PC-3 (cell line): ENCODE measurements at regions not wholly inside any gene's neighbourhood (a gene's known extent, or its start where the extent isn't known, plus 50 kb on each side); places are given as distances from the start of the nearest gene placed in this dataset.

Experiments
- ATAC-seq: fragments of 200-7000 bp; cut with Tn5 transposase; 2 replicates; pipeline ENCODE4 v1.9.1; 2020; ENCODE audit warnings: mild to moderate bottlenecking, moderate library complexity
- BruUV-seq: library from RNA; stranded (reverse); fragments of 400-500 nt; replicated peaks from 2 replicates; lab custom pipeline; 2021; lab: Mats Ljungman, UMichigan
- CTCF ChIA-PET: fragments of 300-600 bp; sonication (Branson Sonifier 250); formaldehyde crosslinking; loops from one replicate; lab custom pipeline; 2022; ENCODE audit warnings: antibody characterized with exemption; lab: Charles Lee
- POLR2A ChIA-PET: fragments of 300-600 bp; sonication (Branson Sonifier 250); formaldehyde crosslinking; loops from one replicate; lab custom pipeline; 2022; ENCODE audit warnings: antibody characterized with exemption; ENCODE audit not compliant: unreplicated experiment; lab: Charles Lee
- DNase-seq: peaks from one replicate; pipeline ENCODE4 v3.0.0-alpha.2; 2015
- H2AFZ ChIP-seq: fragments of 300-600 bp; sonication (generic); 2 replicates; pipeline ENCODE4 v1.6.0; 2016; ENCODE audit warnings: antibody characterized with exemption, low read length
- H3F3A ChIP-seq: fragments of 300-600 bp; sonication (generic); one replicate; pipeline ENCODE4 v1.6.0; 2017; ENCODE audit warnings: antibody characterized with exemption, low read length, control low read depth, mild to moderate bottlenecking; ENCODE audit not compliant: unreplicated experiment
- H3K27ac ChIP-seq: fragments of 300-600 bp; sonication (generic); 2 replicates; pipeline ENCODE4 v1.5.1; 2016; ENCODE audit warnings: mild to moderate bottlenecking, low read length
- H3K27me3 ChIP-seq: fragments of 300-600 bp; sonication (generic); 2 replicates; pipeline ENCODE4 v1.6.1; 2016; ENCODE audit warnings: low read length, mixed read lengths
- H3K36me3 ChIP-seq: fragments of 300-600 bp; sonication (generic); 2 replicates; pipeline ENCODE4 v1.6.1; 2016; ENCODE audit warnings: low read depth, mixed run types, low read length, mixed read lengths
- H3K4me1 ChIP-seq: fragments of 300-600 bp; sonication (generic); 2 replicates; pipeline ENCODE4 v1.5.1; 2016; ENCODE audit warnings: low read length; ENCODE audit not compliant: insufficient read depth
- H3K4me2 ChIP-seq: fragments of 300-600 bp; sonication (generic); 2 replicates; pipeline ENCODE4 v1.6.0; 2016; ENCODE audit warnings: low read length
- H3K4me3 ChIP-seq: fragments of 300-600 bp; sonication (generic); 2 replicates; pipeline ENCODE4 v1.5.1; 2016; ENCODE audit warnings: mild to moderate bottlenecking, low read length, mixed read lengths
- H3K79me2 ChIP-seq: fragments of 300-600 bp; sonication (generic); 2 replicates; pipeline ENCODE4 v1.6.1; 2017; ENCODE audit warnings: low read length, mixed read lengths
- H3K9ac ChIP-seq: fragments of 300-600 bp; sonication (generic); 2 replicates; pipeline ENCODE4 v1.6.0; 2016; ENCODE audit warnings: mild to moderate bottlenecking, low read length
- H3K9me2 ChIP-seq: fragments of 300-600 bp; sonication (generic); replicated peaks from 2 replicates; pipeline ENCODE4 v1.6.1; 2016; ENCODE audit warnings: mixed run types, low read length, mixed read lengths
- H3K9me3 ChIP-seq: fragments of 300-600 bp; sonication (generic); 2 replicates; pipeline ENCODE4 v1.6.1; 2016; ENCODE audit warnings: low read length, mixed read lengths
- H4K20me1 ChIP-seq: fragments of 300-600 bp; sonication (generic); 2 replicates; pipeline ENCODE4 v1.6.1; 2016; ENCODE audit warnings: low read length, mixed read lengths
- EZH2 ChIP-seq: fragments of 300-600 bp; sonication (generic); IDR thresholded peaks from one replicate; pipeline ENCODE4 v1.6.1; 2017; ENCODE audit warnings: antibody characterized with exemption, mild to moderate bottlenecking, low read length; ENCODE audit not compliant: unreplicated experiment
- EZH2phosphoT487 ChIP-seq: fragments of 300-600 bp; sonication (generic); IDR thresholded peaks from 2 replicates; pipeline ENCODE4 v1.6.1; 2018; ENCODE audit warnings: mild to moderate bottlenecking, antibody characterized with exemption, low read length, borderline replicate concordance
- intact Hi-C: fragments of 100-400 bp; cut with micrococcal nuclease; formaldehyde crosslinking; loops from 2 replicates; pipeline ENCODE4 v1.9.0; 2023
- TF ChIP-seq, protein P1 (sequence below): fragments of 300-600 bp; sonication (generic); conservative IDR thresholded peaks from 2 replicates; pipeline ENCODE4 v1.5.1; 2017; ENCODE audit warnings: antibody characterized with exemption, low read depth, mild to moderate bottlenecking, low read length

DNA sequence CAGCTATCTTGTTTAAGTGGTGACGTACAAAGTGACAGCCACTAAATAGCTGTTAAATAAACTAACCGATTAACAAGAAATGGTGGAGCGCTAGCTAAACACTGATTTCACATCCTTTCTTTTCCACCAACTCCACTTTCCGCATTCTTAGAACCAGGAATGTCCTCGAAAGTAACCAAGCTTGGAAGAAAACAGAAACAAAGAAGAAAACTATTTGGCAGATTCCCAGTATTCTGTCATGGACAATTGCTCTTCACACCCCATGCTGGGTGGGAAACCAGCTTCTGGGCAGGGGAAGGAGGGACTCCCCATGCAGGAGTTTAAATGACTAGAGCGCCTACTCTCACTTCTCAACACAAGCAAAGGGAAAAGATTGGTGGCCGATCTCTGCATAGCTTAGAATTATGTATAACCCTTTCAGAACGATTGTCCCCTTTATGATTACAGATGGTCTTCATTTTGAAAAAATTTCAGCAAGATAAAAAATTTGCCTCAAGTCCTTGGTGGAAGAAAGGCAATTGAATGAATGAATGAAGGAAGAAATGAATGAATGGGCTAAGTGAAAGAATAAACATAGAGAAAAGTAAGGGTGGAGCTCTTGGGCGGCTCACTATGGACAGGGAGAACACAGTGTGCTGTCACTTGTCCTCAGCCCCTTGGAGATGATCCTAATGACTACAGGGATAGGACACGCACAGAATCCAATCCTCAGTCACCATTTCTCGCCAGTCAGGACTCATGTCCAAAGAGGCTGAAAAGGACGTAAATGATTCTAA is 148.7 kb upstream of the NEDD9 start:
- H3K4me1 ChIP-seq, result no peaks in the 10 kb centered on the region
- no peak overlapping the region for H3K27ac ChIP-seq
- ChIA-PET CTCF (no interaction called here), POLR2A (no interaction called here)
- intact Hi-C loops, result no loop called here
- no peak overlapping the region for H3K9ac ChIP-seq
- no peak overlapping the region for H2AFZ ChIP-seq
- H4K20me1 ChIP-seq, result no peaks in the 10 kb centered on the region
- no peaks in the 10 kb centered on the region for H3K36me3 ChIP-seq
- H3K4me3 ChIP-seq, result no peak overlapping the region
- no peaks in the 10 kb centered on the region for H3K79me2 ChIP-seq
- no TSS peak for BruUV-seq
- DNase-seq (no peak), ATAC-seq (no peak)
- H3K27me3 ChIP-seq, result no peaks in the 10 kb centered on the region
- no peak for TF ChIP-seq EZH2
- TF ChIP-seq, protein P1, sequence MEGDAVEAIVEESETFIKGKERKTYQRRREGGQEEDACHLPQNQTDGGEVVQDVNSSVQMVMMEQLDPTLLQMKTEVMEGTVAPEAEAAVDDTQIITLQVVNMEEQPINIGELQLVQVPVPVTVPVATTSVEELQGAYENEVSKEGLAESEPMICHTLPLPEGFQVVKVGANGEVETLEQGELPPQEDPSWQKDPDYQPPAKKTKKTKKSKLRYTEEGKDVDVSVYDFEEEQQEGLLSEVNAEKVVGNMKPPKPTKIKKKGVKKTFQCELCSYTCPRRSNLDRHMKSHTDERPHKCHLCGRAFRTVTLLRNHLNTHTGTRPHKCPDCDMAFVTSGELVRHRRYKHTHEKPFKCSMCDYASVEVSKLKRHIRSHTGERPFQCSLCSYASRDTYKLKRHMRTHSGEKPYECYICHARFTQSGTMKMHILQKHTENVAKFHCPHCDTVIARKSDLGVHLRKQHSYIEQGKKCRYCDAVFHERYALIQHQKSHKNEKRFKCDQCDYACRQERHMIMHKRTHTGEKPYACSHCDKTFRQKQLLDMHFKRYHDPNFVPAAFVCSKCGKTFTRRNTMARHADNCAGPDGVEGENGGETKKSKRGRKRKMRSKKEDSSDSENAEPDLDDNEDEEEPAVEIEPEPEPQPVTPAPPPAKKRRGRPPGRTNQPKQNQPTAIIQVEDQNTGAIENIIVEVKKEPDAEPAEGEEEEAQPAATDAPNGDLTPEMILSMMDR, result no peak
- no peak for TF ChIP-seq EZH2phosphoT487
- no peak overlapping the region for H3K4me2 ChIP-seq
- H3K9me2 ChIP-seq, result no peaks in the 10 kb centered on the region
- no peaks in the 10 kb centered on the region for H3K9me3 ChIP-seq
- no peaks in the 10 kb centered on the region for H3F3A ChIP-seq

DNA sequence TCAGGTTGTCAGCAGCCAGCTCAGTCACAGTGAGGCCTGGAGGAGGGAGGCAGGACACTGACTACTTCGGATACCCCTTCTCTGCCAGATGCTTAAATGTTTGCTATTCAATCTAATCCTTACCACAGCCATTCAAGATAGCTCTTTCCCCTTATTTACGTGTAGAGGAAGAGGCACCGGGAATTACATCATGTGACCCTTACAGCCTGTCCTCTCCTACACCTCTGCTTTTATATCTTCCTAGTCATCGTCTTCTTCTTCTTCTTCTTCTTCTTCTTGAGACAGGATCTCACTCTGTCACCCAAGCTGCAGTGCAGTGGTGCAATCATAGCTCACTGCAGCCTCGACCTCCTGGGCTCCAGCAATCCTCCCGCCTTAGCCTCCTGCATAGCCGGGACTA is 148.1 kb upstream of the NEDD9 start:
- intact Hi-C loops, result no loop called here
- ATAC-seq (no peak), DNase-seq (no peak)
- TF ChIP-seq, protein P1, result no peak
- TF ChIP-seq EZH2phosphoT487 (no peak), EZH2 (no peak)
- CTCF ChIA-PET, result no interaction called here
- H3K9ac ChIP-seq, result no peak overlapping the region
- H3K4me3 ChIP-seq, result no peak overlapping the region
- no peaks in the 10 kb centered on the region for H3K79me2 ChIP-seq
- POLR2A ChIA-PET, result no interaction called here
- no peaks in the 10 kb centered on the region for H3F3A ChIP-seq
- no peaks in the 10 kb centered on the region for H3K36me3 ChIP-seq
- H3K4me2 ChIP-seq, result no peak overlapping the region
- no peaks in the 10 kb centered on the region for H3K9me3 ChIP-seq
- no peak overlapping the region for H2AFZ ChIP-seq
- no peaks in the 10 kb centered on the region for H4K20me1 ChIP-seq
- no peaks in the 10 kb centered on the region for H3K9me2 ChIP-seq
- no peak overlapping the region for H3K27ac ChIP-seq
- no peaks in the 10 kb centered on the region for H3K27me3 ChIP-seq
- no peaks in the 10 kb centered on the region for H3K4me1 ChIP-seq
- no TSS peak for BruUV-seq

DNA sequence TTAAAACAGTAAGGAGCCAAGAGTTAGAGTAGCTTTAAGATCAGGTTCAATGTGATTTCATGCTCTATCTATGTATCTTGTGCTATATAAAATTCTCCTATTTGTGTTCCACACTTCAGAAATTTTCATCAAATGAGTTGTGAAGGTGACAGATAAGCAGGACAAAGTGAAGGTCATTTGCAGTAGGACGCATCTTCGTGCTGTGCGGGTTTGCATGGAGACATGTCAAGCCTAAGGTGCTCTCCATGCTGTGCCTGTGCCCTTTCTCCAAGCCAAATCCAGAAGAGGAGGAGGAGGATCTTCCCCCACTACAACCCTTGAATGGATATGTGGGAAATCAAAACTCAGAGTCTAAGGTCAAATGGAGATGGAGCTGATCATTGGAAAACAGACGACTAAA is 147.3 kb upstream of the NEDD9 start:
- Histone ChIP-seq H3F3A (no peaks in the 10 kb centered on the region), H3K79me2 (no peaks in the 10 kb centered on the region), H3K9me3 (no peaks in the 10 kb centered on the region), H3K9ac (no peak overlapping the region), H3K36me3 (no peaks in the 10 kb centered on the region), H3K9me2 (no peaks in the 10 kb centered on the region), H3K4me3 (no peak overlapping the region), H2AFZ (no peak overlapping the region), H3K4me1 (no peaks in the 10 kb centered on the region), H3K27me3 (no peaks in the 10 kb centered on the region), H4K20me1 (no peaks in the 10 kb centered on the region), H3K27ac (no peak overlapping the region), H3K4me2 (no peak overlapping the region)
- no peak for ATAC-seq
- TF ChIP-seq EZH2phosphoT487 (no peak), EZH2 (no peak)
- TF ChIP-seq, protein P1, result no peak
- POLR2A ChIA-PET, result no interaction called here
- intact Hi-C loops, result no loop called here
- BruUV-seq, result no TSS peak
- CTCF ChIA-PET, result no interaction called here
- no peak for DNase-seq
